ENCODE measurements at regions not wholly inside any gene's neighbourhood (a gene's known extent, or its start where the extent isn't known, plus 50 kb on each side); places are given as distances from the start of the nearest gene placed in this dataset.

DNA sequence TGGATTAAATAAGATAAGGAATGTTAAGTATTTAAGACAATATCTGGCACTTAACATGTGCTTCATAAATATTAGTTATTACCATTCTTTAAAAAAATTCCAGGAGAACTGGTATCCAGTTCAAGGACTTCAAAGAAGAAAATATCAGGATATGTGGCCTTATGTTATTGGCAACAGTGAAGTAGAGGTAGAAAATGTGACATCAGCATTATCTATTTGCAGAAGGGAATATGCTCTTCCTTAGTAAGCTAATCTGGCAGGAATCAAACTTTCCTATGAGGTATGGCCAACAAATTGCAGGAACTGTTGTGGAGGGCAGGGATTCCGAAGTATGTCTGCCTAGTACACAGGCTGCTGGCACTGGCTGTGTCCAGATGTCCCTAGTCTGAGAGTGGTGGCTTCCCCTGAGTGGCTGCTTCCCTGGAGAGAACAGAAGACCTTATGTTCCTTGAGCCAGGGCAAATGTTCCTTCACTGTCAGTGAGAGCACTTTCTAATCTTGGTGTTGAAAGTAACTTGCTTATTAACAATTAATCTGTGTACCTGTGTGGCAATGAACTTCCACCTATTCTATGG, 351.7 kb upstream of the THRB start:
- no peak for DNase-seq

DNA sequence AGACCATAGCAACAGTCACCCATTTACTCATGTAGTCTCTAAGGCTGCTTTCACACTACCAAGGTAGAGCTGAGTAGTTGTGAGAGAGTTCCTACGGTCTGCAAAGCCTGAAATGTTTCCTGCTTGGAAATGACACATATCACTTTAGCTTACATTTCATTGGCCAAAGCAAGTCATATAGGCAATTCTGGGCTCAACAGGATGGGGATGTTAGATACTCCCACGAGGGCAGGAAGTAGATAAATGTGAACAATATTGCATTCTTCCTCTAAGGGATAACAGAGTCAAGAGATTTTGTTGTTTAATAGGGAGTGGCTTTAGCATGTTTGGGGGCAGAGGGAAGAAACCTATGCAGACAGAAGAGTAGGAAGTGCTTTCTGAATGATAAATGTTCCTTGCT, 355.6 kb upstream of the THRB start:
- no peak for DNase-seq

- DNase-seq, result no peak
Measured at GRCh38 chr3:24853685-24854490, 359.2 kb upstream of the THRB start.

GRCh38 chr3:24854748-24855147, 360.1 kb upstream of the THRB start:
- DNase-seq, result no peak

GRCh38 chr3:24857945-24858344, 363.3 kb upstream of the THRB start:
- DNase-seq, result no peak

DNA sequence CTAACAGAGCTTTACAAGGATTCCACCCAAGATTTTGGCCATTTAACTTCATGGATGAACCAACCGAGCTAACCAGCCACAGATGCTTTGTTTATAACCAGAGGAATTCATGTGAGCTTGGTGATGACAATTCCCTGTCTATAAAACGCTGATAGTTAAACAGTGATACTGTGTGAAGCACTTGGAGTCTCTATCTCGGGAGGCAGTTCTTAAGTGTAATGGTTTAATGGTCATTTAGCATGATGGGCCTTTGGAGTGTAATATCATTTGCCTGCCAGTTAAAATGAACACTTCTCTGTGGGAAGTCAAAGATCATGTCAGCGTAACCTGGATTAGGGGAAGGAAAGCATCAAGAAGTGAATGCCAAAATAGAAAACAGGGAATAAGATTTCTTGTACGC, 368.6 kb upstream of the THRB start:
- no peak for DNase-seq

DNA sequence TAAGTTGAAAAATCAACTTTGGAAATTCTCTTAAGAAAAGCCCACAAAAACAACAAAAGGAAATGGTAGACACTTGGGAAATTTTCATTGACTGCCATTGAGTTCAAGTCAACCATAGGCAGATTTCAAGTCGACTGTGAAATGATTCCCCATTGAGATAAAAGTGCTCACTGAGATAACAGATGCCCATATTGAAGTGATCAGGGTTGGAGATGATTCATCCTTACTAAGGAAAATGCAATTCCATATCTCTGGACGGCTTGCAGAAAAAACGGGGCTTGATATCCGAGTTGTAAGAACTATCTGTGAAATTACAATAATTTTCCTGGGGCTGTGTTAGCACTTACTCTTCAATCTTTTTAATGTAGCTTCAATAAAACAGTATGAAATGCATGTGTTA, 373.1 kb upstream of the THRB start:
- DNase-seq, result no peak

DNA sequence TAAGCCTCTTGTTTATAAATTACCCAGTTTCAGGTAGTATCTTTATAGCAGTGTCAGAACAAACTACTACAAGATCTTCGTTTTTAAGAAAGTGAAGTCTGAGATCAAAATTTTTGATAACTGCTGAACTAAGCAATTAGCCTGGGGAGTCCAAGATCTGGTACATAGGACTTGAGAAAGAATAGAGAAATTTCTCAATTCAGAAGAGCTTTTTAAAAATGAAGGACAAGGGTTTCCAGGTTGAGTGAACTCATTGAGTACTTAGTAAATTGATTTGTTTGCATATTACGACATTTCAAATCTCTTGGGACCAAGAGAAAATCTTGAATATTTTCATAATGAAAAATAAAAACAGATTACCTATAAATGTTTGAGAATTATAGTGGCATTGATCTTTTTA, 386.6 kb upstream of the THRB start:
- no peak for DNase-seq

GRCh38 chr3:24886501-24886900, 391.9 kb upstream of the THRB start:
- DNase-seq, result no peak

DNA sequence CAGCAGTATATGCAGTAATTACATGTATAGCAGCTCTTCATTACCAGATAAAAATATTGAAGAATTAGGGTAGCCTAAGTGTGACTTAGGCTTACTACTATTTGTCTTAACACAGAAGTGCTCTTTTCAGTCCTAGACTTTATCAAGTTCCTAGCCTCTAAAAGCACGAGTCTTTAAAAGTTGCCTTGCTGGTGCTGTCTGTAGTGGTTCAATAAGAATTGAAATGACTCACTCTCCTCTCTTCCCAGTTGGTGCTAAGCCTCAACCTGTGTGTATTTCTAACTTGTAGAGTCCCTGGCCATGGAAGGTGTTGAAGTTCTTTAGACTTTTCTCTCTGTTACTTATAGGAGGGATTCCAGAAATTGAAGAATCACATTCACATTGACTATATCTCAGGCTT, 395.4 kb upstream of the THRB start:
- no peak for DNase-seq

GRCh38 chr3:24899373-24899772, 404.7 kb upstream of the THRB start:
- DNase-seq, result no peak

DNA sequence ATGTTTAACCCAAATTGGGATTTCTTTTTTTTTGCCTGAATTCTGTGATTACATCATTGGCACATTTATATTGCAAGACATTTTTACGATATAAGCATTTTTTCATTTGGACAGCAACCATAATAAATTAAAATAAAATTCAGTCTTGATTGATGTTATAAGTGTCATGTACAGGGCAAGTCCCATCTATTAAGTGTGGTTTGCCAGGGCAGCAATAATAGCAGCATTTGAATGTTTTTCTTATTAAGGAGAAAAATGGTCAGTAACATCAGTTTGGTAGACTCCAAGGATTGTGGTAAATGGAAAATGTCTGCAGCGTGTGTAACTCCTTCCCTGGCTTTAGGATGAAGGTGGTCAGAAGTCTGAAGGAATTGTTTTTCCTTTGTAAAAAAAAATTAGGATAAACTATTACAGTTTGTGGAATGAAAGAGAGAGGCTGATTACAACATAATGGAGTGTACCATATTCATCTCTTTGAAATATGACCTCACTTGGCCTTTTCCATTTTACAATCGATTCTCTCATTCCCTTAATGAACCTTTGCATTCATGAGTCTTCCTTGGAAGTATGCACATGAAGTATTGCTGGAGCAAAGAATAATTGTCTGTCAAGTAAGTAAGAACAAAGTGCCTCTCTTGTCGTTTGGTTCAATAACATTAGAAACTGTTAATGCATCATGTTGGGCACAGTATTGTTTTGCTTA, 405.4 kb upstream of the THRB start:
- no peak for DNase-seq

GRCh38 chr3:24905266-24905665, 410.6 kb upstream of the THRB start:
- no peak for DNase-seq

- no peak for DNase-seq
Measured at GRCh38 chr3:24907106-24907505, 412.5 kb upstream of the THRB start.

GRCh38 chr3:24911076-24911475, 416.4 kb upstream of the THRB start:
- no peak for DNase-seq

DNA sequence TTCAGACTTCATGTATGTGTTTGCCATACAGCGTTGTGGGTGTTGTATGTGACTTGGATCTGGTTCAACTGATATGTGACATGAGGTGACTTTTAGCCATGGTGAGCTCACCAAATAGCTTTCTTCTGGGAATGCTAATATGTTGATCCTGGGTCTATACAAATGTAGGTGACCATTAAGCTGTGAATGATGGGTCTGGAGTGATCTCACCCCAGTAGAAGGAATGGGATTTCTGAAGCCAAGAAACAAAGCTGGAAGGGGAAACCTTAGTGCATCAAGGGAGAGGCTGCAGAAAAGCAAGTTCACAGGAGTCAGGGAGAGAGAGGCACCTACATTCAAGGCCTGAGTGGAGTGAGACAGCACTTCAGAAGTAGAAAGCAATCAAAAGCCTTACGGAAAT, 421.0 kb upstream of the THRB start:
- no peak for DNase-seq

DNA sequence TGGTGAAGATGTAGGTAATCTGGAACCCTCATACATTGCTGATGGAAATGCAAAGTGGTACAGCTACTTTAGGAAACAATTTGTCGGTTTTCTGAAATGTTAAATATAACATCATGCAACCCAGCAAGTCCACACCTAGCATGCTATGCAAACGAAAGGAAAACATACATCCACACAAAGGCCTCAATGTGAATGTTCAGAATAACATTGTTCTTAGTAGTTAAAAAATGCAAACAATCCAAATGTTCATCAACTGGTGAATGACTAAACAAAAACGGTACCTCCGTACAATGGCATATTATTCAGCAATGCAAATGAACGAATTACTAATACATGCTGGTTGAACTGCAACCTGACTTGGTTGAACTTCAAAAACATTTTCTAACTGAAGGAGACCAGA, 423.3 kb upstream of the THRB start:
- DNase-seq, result no peak

DNA sequence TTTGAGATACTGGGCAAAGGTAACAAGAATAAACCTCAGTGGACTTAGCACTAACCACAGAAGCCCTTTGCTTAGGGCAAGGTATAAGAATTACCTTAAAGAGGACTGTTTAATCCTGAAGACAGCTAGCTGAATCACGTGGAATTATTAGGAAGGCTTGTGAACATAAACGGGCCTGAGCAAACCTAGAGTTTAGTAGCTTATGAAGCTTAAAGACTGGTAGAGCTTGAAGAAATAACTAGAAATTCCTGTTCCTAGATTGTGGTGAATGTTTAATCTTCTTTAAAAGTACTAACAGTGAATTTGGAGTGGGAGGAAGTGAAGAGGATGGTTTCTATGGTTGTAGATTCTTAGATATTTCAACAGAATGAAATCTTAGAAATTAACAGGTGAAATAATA, 428.9 kb upstream of the THRB start:
- DNase-seq, result no peak

GRCh38 chr3:24929521-24929920, 434.9 kb upstream of the THRB start:
- DNase-seq, result no peak

- no peak for DNase-seq
Measured at GRCh38 chr3:24933401-24933800, 438.8 kb upstream of the THRB start.

DNA sequence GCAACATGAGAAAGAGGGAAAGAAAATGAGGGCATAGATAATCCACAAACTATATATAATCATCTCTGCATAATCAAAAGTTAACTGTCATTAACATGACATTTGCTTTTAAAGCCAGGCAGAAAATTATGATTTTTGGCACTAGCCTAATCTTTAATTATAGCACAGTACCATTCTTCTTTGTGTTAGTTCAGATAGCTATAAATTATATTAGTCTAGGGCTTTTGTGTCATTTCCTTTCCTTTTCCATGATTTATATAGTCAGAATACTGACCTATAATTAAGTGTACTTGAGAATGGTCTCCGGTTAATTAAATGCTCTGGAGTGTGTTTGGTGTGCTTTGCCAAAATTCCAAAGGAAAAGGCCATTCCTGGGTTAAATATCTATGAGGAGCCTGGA, 441.9 kb upstream of the THRB start:
- DNase-seq, result no peak

- DNase-seq, result no peak
Measured at GRCh38 chr3:24937228-24937627, 442.6 kb upstream of the THRB start.

GRCh38 chr3:24937780-24938179, 443.1 kb upstream of the THRB start:
- DNase-seq, result no peak

DNA sequence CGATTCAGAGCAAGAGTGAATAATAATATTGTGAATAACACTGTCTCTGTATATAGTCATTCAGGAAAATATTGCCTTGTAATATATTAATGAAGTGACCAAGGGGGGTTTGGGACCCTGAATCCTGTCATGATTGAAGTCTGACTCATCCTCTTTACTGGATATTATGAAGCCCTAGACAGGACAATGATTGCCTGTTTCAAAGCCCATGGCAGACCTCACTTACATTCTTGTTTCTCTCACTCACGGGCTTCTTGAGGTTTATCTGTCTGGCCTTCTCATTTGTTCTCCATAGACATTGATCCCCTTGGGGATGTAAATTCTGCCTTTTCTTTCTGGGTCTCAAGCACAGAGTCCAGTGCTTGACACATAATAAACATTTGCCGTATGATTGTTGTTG, 449.3 kb upstream of the THRB start:
- DNase-seq, result no peak

Measured in stimulated activated CD4-positive, alpha-beta T cell treated with anti-CD3 and anti-CD28 coated beads, Interleukin-4, amount 100 ng/mL, for 4 hours (primary cell).